Small intestine (tissue), 7 donors: ENCODE measurements at regions not wholly inside any gene's neighbourhood (a gene's known extent, or its start where the extent isn't known, plus 50 kb on each side); places are given as distances from the start of the nearest gene placed in this dataset.

Source experiments
- DNase-seq, 2 donors: peaks; one replicate each; pipeline versions ENCODE4 v3.0.0 to v3.0.0-alpha.2; 2013
- FAIRE-seq: peaks from 2 replicates; lab custom pipeline; 2012; peaks lifted over from hg19 to GRCh38; lab: Jason Lieb, UNC
- H3K27ac ChIP-seq, 3 donors: one replicate each; pipeline ENCODE4 v1.5.1; 2013; ENCODE audit warnings: low read length in 2 of 3, mild to moderate bottlenecking in 2 of 3, control low read depth in 1 of 3, inconsistent platforms in 1 of 3, low read depth in 1 of 3, moderate library complexity in 1 of 3
- H3K27me3 ChIP-seq, 3 donors: one replicate each; pipeline ENCODE4 v1.6.1; 2013; ENCODE audit warnings: low read length in 3 of 3, inconsistent platforms in 1 of 3; ENCODE audit not compliant: control insufficient read depth in 3 of 3, insufficient read depth in 3 of 3
- H3K36me3 ChIP-seq, 3 donors: one replicate each; pipeline ENCODE4 v1.6.1; 2013; ENCODE audit warnings: low read length in 3 of 3, inconsistent platforms in 1 of 3, low read depth in 1 of 3, mild to moderate bottlenecking in 1 of 3, moderate library complexity in 1 of 3; ENCODE audit not compliant: control insufficient read depth in 3 of 3, insufficient read depth in 2 of 3
- H3K4me1 ChIP-seq, 3 donors: one replicate each; pipeline ENCODE4 v1.6.1; 2013; ENCODE audit warnings: low read length in 2 of 3, inconsistent platforms in 1 of 3, low read depth in 1 of 3, mild to moderate bottlenecking in 1 of 3, moderate library complexity in 1 of 3; ENCODE audit not compliant: control insufficient read depth in 3 of 3, insufficient read depth in 2 of 3
- H3K4me3 ChIP-seq, 3 donors: one replicate each; pipeline ENCODE4 v1.5.1; 2013; ENCODE audit warnings: low read length in 3 of 3, control low read depth in 1 of 3, inconsistent platforms in 1 of 3, low read depth in 1 of 3, mild to moderate bottlenecking in 1 of 3, moderate library complexity in 1 of 3
- H3K9me3 ChIP-seq, 2 donors: one replicate each; pipeline ENCODE4 v1.6.1; 2013; ENCODE audit warnings: low read depth in 1 of 2, low read length in 1 of 2; ENCODE audit not compliant: control insufficient read depth in 2 of 2, insufficient read depth in 1 of 2
- WGBS, 3 donors: extraction: QIAGEN DNeasy Blood & Tissue Kit; methylation state at CpG; one replicate each; pipeline ENCODE4 v1.1.7; 2013; 5-methylcytosine and 5-hydroxymethylcytosine counted together
- donor health status: healthy with polysubstance abuse.
- donor health status: control.
- donor health status: control.
- donor health status: Bipolar disorder and iron deficiency.
- donor health status: healthy.

- DNase-seq: no peak
- WGBS, 3 donors: 80 to 88% (median 85%) methylated on average over 18 of the region's 18 CpGs
- H3K27me3 ChIP-seq: peaks cover 0 to 7% (median 0%) of the 10 kb centered on the region in 3 donors
- FAIRE-seq: no peak
- H3K4me3 ChIP-seq: no peak overlapping the region
- no peak overlapping the region for H3K27ac ChIP-seq
- H3K4me1 ChIP-seq: no peaks in the 10 kb centered on the region
- H3K9me3 ChIP-seq: no peaks in the 10 kb centered on the region
- H3K36me3 ChIP-seq: no peaks in the 10 kb centered on the region
Measured at GRCh38 chr9:126162611-126163381, 163.8 kb upstream of the MVB12B start.

GRCh38 chr9:126164796-126165525 lies 161.7 kb upstream of the MVB12B start:
- DNase-seq (no peak), FAIRE-seq (no peak)
- WGBS, 3 donors: 74 to 81% (median 76%) methylated on average over 21 to 22 of the region's 22 CpGs

GRCh38 chr9:126165755-126166154 lies 160.9 kb upstream of the MVB12B start:
- Histone ChIP-seq H3K27me3 (peaks cover 0 to 6% (median 0%) of the 10 kb centered on the region in 3 donors), H3K4me3 (no peak overlapping the region), H3K27ac (no peak overlapping the region), H3K4me1 (no peaks in the 10 kb centered on the region), H3K36me3 (no peaks in the 10 kb centered on the region), H3K9me3 (no peaks in the 10 kb centered on the region)
- no peak for DNase-seq
- WGBS, 3 donors: 82 to 94% (median 94%) methylated on average over 8 of the region's 8 CpGs
- FAIRE-seq: no peak

More at GRCh38 chr9:126164796-126165525, 161.7 kb upstream of the MVB12B start:
- Histone ChIP-seq H3K36me3 (no peaks in the 10 kb centered on the region), H3K27ac (no peak overlapping the region), H3K4me1 (no peaks in the 10 kb centered on the region), H3K27me3 (peaks cover 0 to 5% (median 0%) of the 10 kb centered on the region in 3 donors), H3K9me3 (no peaks in the 10 kb centered on the region), H3K4me3 (no peak overlapping the region)

- WGBS, 3 donors: 80 to 87% (median 80%) methylated on average over 7 of the region's 7 CpGs
- Histone ChIP-seq H3K27ac (no peak overlapping the region), H3K9me3 (no peaks in the 10 kb centered on the region), H3K36me3 (no peaks in the 10 kb centered on the region), H3K27me3 (peaks cover 0 to 6% (median 0%) of the 10 kb centered on the region in 3 donors), H3K4me1 (no peaks in the 10 kb centered on the region), H3K4me3 (no peak overlapping the region)
- FAIRE-seq (no peak), DNase-seq (no peak)
Measured at GRCh38 chr9:126166291-126166690, 160.3 kb upstream of the MVB12B start.

- DNase-seq: no peak
Measured at GRCh38 chr9:126166866-126167265, 159.8 kb upstream of the MVB12B start.

GRCh38 chr9:126169736-126170135 lies 156.9 kb upstream of the MVB12B start:
- FAIRE-seq (no peak), DNase-seq (no peak)
- Histone ChIP-seq H3K4me1 (no peaks in the 10 kb centered on the region), H3K9me3 (peaks cover 0 to 2% of the 10 kb centered on the region in 2 donors), H3K36me3 (no peaks in the 10 kb centered on the region), H3K27ac (no peak overlapping the region), H3K4me3 (no peak overlapping the region), H3K27me3 (peaks cover 0 to 6% (median 0%) of the 10 kb centered on the region in 3 donors)
- 67 to 75% (median 71%) methylated on average over 4 of the region's 4 CpGs for WGBS, 3 donors

More at GRCh38 chr9:126166866-126167265, 159.8 kb upstream of the MVB12B start:
- FAIRE-seq: no peak
- no peaks in the 10 kb centered on the region for H3K36me3 ChIP-seq
- H3K27me3 ChIP-seq: peaks cover 0 to 6% (median 0%) of the 10 kb centered on the region in 3 donors
- H3K4me3 ChIP-seq: no peak overlapping the region
- 87 to 91% (median 90%) methylated on average over 6 of the region's 6 CpGs for WGBS, 3 donors
- H3K9me3 ChIP-seq: no peaks in the 10 kb centered on the region
- no peaks in the 10 kb centered on the region for H3K4me1 ChIP-seq
- no peak overlapping the region for H3K27ac ChIP-seq

- DNase-seq (no peak), FAIRE-seq (no peak)
- Histone ChIP-seq H3K4me1 (no peaks in the 10 kb centered on the region), H3K4me3 (no peak overlapping the region), H3K36me3 (no peaks in the 10 kb centered on the region), H3K9me3 (peaks cover 0 to 2% of the 10 kb centered on the region in 2 donors), H3K27ac (no peak overlapping the region), H3K27me3 (peaks cover 0 to 3% (median 0%) of the 10 kb centered on the region in 3 donors)
- 65 to 76% (median 67%) methylated on average over 6 of the region's 6 CpGs for WGBS, 3 donors
Measured at GRCh38 chr9:126170286-126170823, 156.3 kb upstream of the MVB12B start.

- Histone ChIP-seq H3K27me3 (peaks cover 0 to 3% (median 0%) of the 10 kb centered on the region in 3 donors), H3K4me3 (no peak overlapping the region), H3K4me1 (no peaks in the 10 kb centered on the region), H3K27ac (no peak overlapping the region), H3K36me3 (no peaks in the 10 kb centered on the region), H3K9me3 (peaks cover 0 to 2% of the 10 kb centered on the region in 2 donors)
- DNase-seq (no peak), FAIRE-seq (no peak)
- WGBS, 3 donors: 80 to 85% (median 83%) methylated on average over 8 of the region's 8 CpGs
Measured at GRCh38 chr9:126171641-126172040, 155.0 kb upstream of the MVB12B start.
